K562 (cell line): ENCODE measurements at regions not wholly inside any gene's neighbourhood (a gene's known extent, or its start where the extent isn't known, plus 50 kb on each side); places are given as distances from the start of the nearest gene placed in this dataset.

Source experiments
- CBFA2T2 ChIP-seq: fragments of 450-650 bp; conservative IDR thresholded peaks from 2 replicates; pipeline ENCODE4 v1.6.1; 2017; ENCODE audit warnings: mild to moderate bottlenecking
- CEBPB ChIP-seq: fragments of 450-650 bp; IDR thresholded peaks from 2 replicates; pipeline ENCODE4 v1.6.1; 2016; ENCODE audit warnings: missing genetic modification characterization, missing compliant biosample characterization
- EGR1 ChIP-seq: fragments of 450-650 bp; conservative IDR thresholded peaks from 2 replicates; pipeline ENCODE4 v1.6.1; 2017; ENCODE audit warnings: mild to moderate bottlenecking
- ELF4 ChIP-seq: fragments of 450-650 bp; formaldehyde crosslinking; IDR thresholded peaks from 2 replicates; pipeline ENCODE4 v1.4.0; 2022; ENCODE audit warnings: missing genetic modification characterization
- FOS ChIP-seq: IDR thresholded peaks from 3 replicates; pipeline ENCODE4 v1.6.1; 2011; ENCODE audit not compliant: insufficient read length; ENCODE audit errors: extremely low read depth
- FOSL1 ChIP-seq: fragments of 200-800 bp; sonication (Bioruptor generic); conservative IDR thresholded peaks from 2 replicates; pipeline ENCODE4 v1.6.1; 2016; ENCODE audit warnings: missing genetic modification characterization, missing compliant biosample characterization
- GATAD2B ChIP-seq: fragments of 450-650 bp; IDR thresholded peaks from 2 replicates; pipeline ENCODE4 v1.6.1; 2017; ENCODE audit warnings: mild to moderate bottlenecking, borderline replicate concordance
- GTF2F1 ChIP-seq: IDR thresholded peaks from 2 replicates; pipeline ENCODE4 v1.6.1; 2011; ENCODE audit warnings: low read depth, low read length, improper control_type of control experiment
- KAT2B ChIP-seq: IDR thresholded peaks from one replicate; pipeline ENCODE4 v1.6.1; 2012; ENCODE audit warnings: low read depth, mild to moderate bottlenecking, control low read depth, inconsistent platforms, low read length, moderate library complexity
- MED1 ChIP-seq: sonication (generic); formaldehyde crosslinking; IDR thresholded peaks from 2 replicates; pipeline ENCODE4 v1.8.1; 2023; ENCODE audit warnings: missing genetic modification reagents, borderline replicate concordance
- MEF2D ChIP-seq: conservative IDR thresholded peaks from 2 replicates; pipeline ENCODE4 v1.6.1; 2016; ENCODE audit warnings: low read depth, missing genetic modification characterization, missing compliant biosample characterization
- MTF1 ChIP-seq: fragments of 250-450 bp; sonication (Bioruptor Pico); IDR thresholded peaks from 2 replicates; pipeline ENCODE4 v1.9.0; 2021; ENCODE audit warnings: moderate library complexity, mild to moderate bottlenecking, inconsistent platforms, borderline replicate concordance
- NCOA2 ChIP-seq, 2 experiments: fragments of 450-650 bp; IDR thresholded peaks; 2 replicates each; pipeline ENCODE4 v1.6.1; 2018; ENCODE audit warnings: mild to moderate bottlenecking in 2 of 2, moderate library complexity in 1 of 2; ENCODE audit not compliant: partially characterized antibody in 2 of 2
- NELFE ChIP-seq: IDR thresholded peaks from 2 replicates; pipeline ENCODE4 v1.6.1; 2011; ENCODE audit warnings: mild to moderate bottlenecking; ENCODE audit not compliant: insufficient read depth, insufficient read length
- NFE2 ChIP-seq: IDR thresholded peaks from 2 replicates; pipeline ENCODE4 v1.6.1; 2014; ENCODE audit warnings: antibody characterized with exemption, low read depth
- POU5F1 ChIP-seq: fragments of 150-350 bp; IDR thresholded peaks from 2 replicates; pipeline ENCODE4 v1.6.1; 2014; ENCODE audit warnings: borderline replicate concordance, low read length, low read depth, mild to moderate bottlenecking; ENCODE audit not compliant: partially characterized antibody
- RAD21 ChIP-seq, 2 experiments: fragments of 250-450 bp in 1 of 2; fragments of 450-650 bp in 1 of 2; sonication (Bioruptor Pico) in 1 of 2; formaldehyde crosslinking in 1 of 2; IDR thresholded peaks in 1 of 2; conservative IDR thresholded peaks in 1 of 2; 2 replicates each; pipeline versions ENCODE4 v1.4.0 to v1.8.0; 2020 to 2022; ENCODE audit warnings: mild to moderate bottlenecking in 2 of 2, moderate library complexity in 1 of 2
- RB1 ChIP-seq: fragments of 450-650 bp; IDR thresholded peaks from 2 replicates; pipeline ENCODE4 v1.6.1; 2017; ENCODE audit warnings: low read depth, mild to moderate bottlenecking
- SMAD2 ChIP-seq: fragments of 150-350 bp; IDR thresholded peaks from 2 replicates; pipeline ENCODE4 v1.6.1; 2014; ENCODE audit warnings: low read depth, mild to moderate bottlenecking, low read length
- TEAD2 ChIP-seq: fragments of 450-650 bp; IDR thresholded peaks from 2 replicates; pipeline ENCODE4 v1.6.1; 2016; ENCODE audit warnings: missing genetic modification characterization, control low read depth, missing compliant biosample characterization
- TEAD4 ChIP-seq, 2 experiments: sonication (generic) in 1 of 2; formaldehyde crosslinking in 1 of 2; IDR thresholded peaks; 2 replicates each; pipeline versions ENCODE4 v1.6.1 to v1.8.0; 2012 to 2022; ENCODE audit warnings: borderline replicate concordance in 1 of 2, inconsistent platforms in 1 of 2, low read length in 1 of 2, mild to moderate bottlenecking in 1 of 2, missing genetic modification reagents in 1 of 2
- XRCC3 ChIP-seq: fragments of 450-650 bp; IDR thresholded peaks from 2 replicates; pipeline ENCODE4 v1.6.1; 2017; ENCODE audit warnings: mild to moderate bottlenecking, moderate library complexity
- YY1 ChIP-seq, 3 experiments: IDR thresholded peaks; 2 replicates each; pipeline ENCODE4 v1.6.1; 2011; ENCODE audit warnings: low read length in 2 of 3, mild to moderate bottlenecking in 2 of 3, moderate library complexity in 2 of 3, borderline replicate concordance in 1 of 3, control low read depth in 1 of 3, low read depth in 1 of 3; ENCODE audit not compliant: insufficient read depth in 3 of 3, insufficient replicate concordance in 2 of 3, control insufficient read depth in 1 of 3, insufficient read length in 1 of 3; ENCODE audit errors: extremely low read depth in 1 of 3
- ZNF143 ChIP-seq: sonication (generic); formaldehyde crosslinking; IDR thresholded peaks from 2 replicates; pipeline ENCODE4 v1.9.0; 2022; ENCODE audit warnings: mild to moderate bottlenecking, missing genetic modification reagents
- ZNF589 ChIP-seq: fragments of 200-800 bp; sonication (Bioruptor generic); IDR thresholded peaks from 2 replicates; pipeline ENCODE4 v1.6.1; 2016; ENCODE audit warnings: low read depth, missing genetic modification characterization, missing compliant biosample characterization
- ZNF696 ChIP-seq: fragments of 250-450 bp; sonication (Bioruptor Pico); conservative IDR thresholded peaks from 2 replicates; pipeline ENCODE4 v1.4.0; 2020; ENCODE audit warnings: mild to moderate bottlenecking, moderate library complexity
- ZNF764 ChIP-seq: fragments of 250-450 bp; sonication (Bioruptor Pico); IDR thresholded peaks from 2 replicates; pipeline ENCODE4 v1.4.0; 2020; ENCODE audit warnings: low read depth, mild to moderate bottlenecking, moderate library complexity
- ZNF766 ChIP-seq: fragments of 200-800 bp; sonication (Bioruptor generic); conservative IDR thresholded peaks from 2 replicates; pipeline ENCODE4 v1.6.1; 2016; ENCODE audit warnings: missing genetic modification characterization, missing compliant biosample characterization
- TF ChIP-seq, protein P1 (sequence below): fragments of 250-450 bp; sonication (Bioruptor Pico); IDR thresholded peaks from 2 replicates; pipeline ENCODE4 v1.4.0; 2020; ENCODE audit warnings: mild to moderate bottlenecking, moderate library complexity

GRCh38 chr1:220957233-220957605 lies 78.0 kb downstream of the HLX start (continued):
- TF ChIP-seq GTF2F1, result no peak
- no peak for TF ChIP-seq MED1 (CRISPR knock-in tag)
- TF ChIP-seq POU5F1, result no peak
- no peak for TF ChIP-seq SMAD2
- TF ChIP-seq ELF4 (CRISPR knock-in tag), result no peak
- no peak for TF ChIP-seq ZNF589 (CRISPR knock-in tag)
- no peak for TF ChIP-seq TEAD2 (tag)
- no peak for TF ChIP-seq GATAD2B
- TF ChIP-seq CBFA2T2, result no peak
- TF ChIP-seq CEBPB (tag), result peak; percentile 93
- TF ChIP-seq ZNF696 (CRISPR knock-in tag), result no peak
- TF ChIP-seq, protein P1, sequence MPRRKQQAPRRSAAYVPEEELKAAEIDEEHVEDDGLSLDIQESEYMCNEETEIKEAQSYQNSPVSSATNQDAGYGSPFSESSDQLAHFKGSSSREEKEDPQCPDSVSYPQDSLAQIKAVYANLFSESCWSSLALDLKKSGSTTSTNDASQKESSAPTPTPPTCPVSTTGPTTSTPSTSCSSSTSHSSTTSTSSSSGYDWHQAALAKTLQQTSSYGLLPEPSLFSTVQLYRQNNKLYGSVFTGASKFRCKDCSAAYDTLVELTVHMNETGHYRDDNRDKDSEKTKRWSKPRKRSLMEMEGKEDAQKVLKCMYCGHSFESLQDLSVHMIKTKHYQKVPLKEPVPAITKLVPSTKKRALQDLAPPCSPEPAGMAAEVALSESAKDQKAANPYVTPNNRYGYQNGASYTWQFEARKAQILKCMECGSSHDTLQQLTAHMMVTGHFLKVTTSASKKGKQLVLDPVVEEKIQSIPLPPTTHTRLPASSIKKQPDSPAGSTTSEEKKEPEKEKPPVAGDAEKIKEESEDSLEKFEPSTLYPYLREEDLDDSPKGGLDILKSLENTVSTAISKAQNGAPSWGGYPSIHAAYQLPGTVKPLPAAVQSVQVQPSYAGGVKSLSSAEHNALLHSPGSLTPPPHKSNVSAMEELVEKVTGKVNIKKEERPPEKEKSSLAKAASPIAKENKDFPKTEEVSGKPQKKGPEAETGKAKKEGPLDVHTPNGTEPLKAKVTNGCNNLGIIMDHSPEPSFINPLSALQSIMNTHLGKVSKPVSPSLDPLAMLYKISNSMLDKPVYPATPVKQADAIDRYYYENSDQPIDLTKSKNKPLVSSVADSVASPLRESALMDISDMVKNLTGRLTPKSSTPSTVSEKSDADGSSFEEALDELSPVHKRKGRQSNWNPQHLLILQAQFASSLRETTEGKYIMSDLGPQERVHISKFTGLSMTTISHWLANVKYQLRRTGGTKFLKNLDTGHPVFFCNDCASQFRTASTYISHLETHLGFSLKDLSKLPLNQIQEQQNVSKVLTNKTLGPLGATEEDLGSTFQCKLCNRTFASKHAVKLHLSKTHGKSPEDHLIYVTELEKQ (CRISPR knock-in tag), result no peak
- TF ChIP-seq NELFE, result no peak
- TF ChIP-seq ZNF143 (CRISPR knock-in tag), result no peak
- peak; percentile 35; the same call in 1 of the 2 replicates for TF ChIP-seq TEAD4 (IDR thresholded peaks at IDR 0.05; ENCODE audit: low read length)
- TF ChIP-seq TEAD4 (CRISPR knock-in tag; IDR thresholded peaks at IDR 0.05; ENCODE audit: borderline replicate concordance), result no peak
- TF ChIP-seq FOSL1 (tag), result peak; percentile 69
- TF ChIP-seq XRCC3, result no peak
- TF ChIP-seq MEF2D (tag), result no peak
- TF ChIP-seq RB1, result no peak
- no peak for TF ChIP-seq RAD21 (CRISPR knock-in tag; conservative IDR thresholded peaks at IDR 0.05 in 1 of 2, IDR thresholded peaks at IDR 0.05 in 1 of 2)
- peak; percentile 33; the same call in 1 of the 2 replicates for TF ChIP-seq EGR1
- peak in 1 of 3 experiments; percentile 45 for TF ChIP-seq YY1 (IDR thresholded peaks at IDR 0.05; ENCODE audit: borderline replicate concordance in 1 of 3, control insufficient read depth in 1 of 3, extremely low read depth in 1 of 3, insufficient read depth in 3 of 3, insufficient read length in 1 of 3, insufficient replicate concordance in 2 of 3, low read depth in 1 of 3, low read length in 2 of 3)
- TF ChIP-seq ZNF764, result no peak
- no peak for TF ChIP-seq FOS
- TF ChIP-seq NCOA2 (IDR thresholded peaks at IDR 0.05; ENCODE audit: partially characterized antibody in 2 of 2), result no peak
- TF ChIP-seq ZNF766, result no peak
- peak; percentile 84 for TF ChIP-seq NFE2
- TF ChIP-seq KAT2B, result no peak
- no peak for TF ChIP-seq MTF1 (CRISPR knock-in tag)
